Activated T-helper 1 cell treated with anti-CD3 and anti-CD28 coated beads, Interleukin-12 subunit alpha, Interleukin-12 subunit beta, Interleukin-2, Interleukin-4 antibody, amounts not matched to agents 30 ng/mL and 10 ng/mL and 1 ng/mL, durations not matched to agents 14 hours and 24 hours and 36 hours (primary cell): ENCODE measurements at regions not wholly inside any gene's neighbourhood (a gene's known extent, or its start where the extent isn't known, plus 50 kb on each side); places are given as distances from the start of the nearest gene placed in this dataset.

ENCODE experiments used
- DNase-seq: peaks from one replicate; pipeline ENCODE4 v3.0.0; 2021; ENCODE audit warnings: low spot score
- H3K27ac Mint-ChIP-seq: one replicate; pipeline ENCODE4 v1.8.0; 2021; ENCODE audit warnings: mild to moderate bottlenecking, mixed read lengths
- H3K27me3 Mint-ChIP-seq: one replicate; pipeline ENCODE4 v1.8.0; 2022; ENCODE audit warnings: mild to moderate bottlenecking, moderate library complexity, mixed read lengths; ENCODE audit not compliant: insufficient read depth
- H3K36me3 Mint-ChIP-seq: one replicate; pipeline ENCODE4 v1.8.0; 2021; ENCODE audit warnings: low read depth, mixed read lengths
- H3K4me1 Mint-ChIP-seq: one replicate; pipeline ENCODE4 v1.8.0; 2021; ENCODE audit warnings: low read depth, mixed read lengths
- H3K4me3 Mint-ChIP-seq: one replicate; pipeline ENCODE4 v1.8.0; 2021; ENCODE audit warnings: mild to moderate bottlenecking, moderate library complexity, mixed read lengths
- H3K9me3 Mint-ChIP-seq: one replicate; pipeline ENCODE4 v1.8.0; 2021; ENCODE audit warnings: mixed read lengths
- intact Hi-C: fragments of 100-400 bp; cut with micrococcal nuclease; formaldehyde crosslinking; loops from one replicate; pipeline ENCODE4 v1.15.1; 2024

DNA sequence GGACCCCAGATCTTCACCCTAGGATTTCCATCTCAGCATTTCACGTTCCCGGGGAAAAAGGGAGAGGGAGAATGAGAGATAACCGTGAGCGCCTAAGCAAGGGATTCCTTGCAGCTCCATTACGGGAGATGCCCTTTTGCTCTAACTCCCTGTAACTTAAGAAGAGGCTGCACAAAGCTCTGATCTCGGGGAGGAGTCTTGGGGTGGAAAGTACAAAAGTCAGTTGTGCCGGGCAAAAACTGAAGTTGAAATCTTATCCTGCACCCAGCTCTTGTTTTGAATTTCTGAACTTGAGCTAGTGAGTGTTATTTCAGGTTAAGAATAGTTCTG, 256.4 kb upstream of the SOX21 start:
- intact Hi-C loops = no loop called here
- Mint-ChIP-seq H3K4me3 (no peak overlapping the region), H3K27me3 (peaks cover 39% of the 10 kb centered on the region), H3K9me3 (no peaks in the 10 kb centered on the region), H3K27ac (no peak overlapping the region), H3K4me1 (peaks cover 7% of the 10 kb centered on the region), H3K36me3 (no peaks in the 10 kb centered on the region)
- no peak for DNase-seq

DNA sequence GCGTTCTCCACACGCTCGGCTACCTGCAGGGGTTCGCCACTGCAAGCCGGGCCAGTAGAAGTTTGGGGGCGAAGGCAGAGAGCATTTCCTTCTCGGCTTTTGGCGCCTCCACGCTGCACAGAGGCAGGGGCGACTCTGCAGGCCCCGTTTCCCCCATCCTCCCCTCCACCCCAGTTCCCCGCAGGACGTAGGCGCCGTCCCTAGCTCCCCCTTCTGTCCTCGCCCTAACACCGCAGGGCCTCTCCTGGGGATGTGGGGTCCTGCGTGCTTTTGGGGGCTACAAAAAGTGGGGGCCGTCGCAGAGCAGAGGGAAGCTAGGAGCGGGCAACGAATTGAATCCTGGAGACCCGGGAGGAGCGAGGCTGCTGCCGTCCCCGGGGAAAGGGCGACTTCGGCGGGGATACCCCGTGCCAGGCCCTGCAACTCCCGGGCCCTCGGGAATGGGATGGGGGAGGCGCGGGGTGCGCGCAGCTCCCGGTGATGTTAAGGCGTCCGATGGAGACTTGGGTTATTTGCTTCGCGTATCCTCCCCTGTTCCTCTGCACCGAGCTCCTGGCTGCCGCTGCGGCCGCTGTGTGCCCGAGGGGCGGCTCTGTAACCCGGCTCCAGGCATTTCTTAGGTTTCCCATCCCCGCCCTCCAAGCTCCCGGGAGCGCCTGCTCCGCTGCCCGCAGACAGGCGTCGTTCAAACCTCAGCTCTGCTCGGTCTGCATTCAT, 255.9 kb upstream of the SOX21 start:
- Mint-ChIP-seq H3K27me3 (peaks cover 39% of the 10 kb centered on the region), H3K9me3 (no peaks in the 10 kb centered on the region), H3K36me3 (no peaks in the 10 kb centered on the region), H3K4me1 (peaks cover 7% of the 10 kb centered on the region), H3K4me3 (no peak overlapping the region), H3K27ac (no peak overlapping the region)
- intact Hi-C loops = no loop called here
- DNase-seq = no peak

GRCh38 chr13:94967183-94968039, 255.1 kb upstream of the SOX21 start:
- no peak for DNase-seq
- Mint-ChIP-seq H3K9me3 (no peaks in the 10 kb centered on the region), H3K27me3 (peaks cover 46% of the 10 kb centered on the region), H3K4me1 (peaks cover 7% of the 10 kb centered on the region), H3K4me3 (no peak overlapping the region), H3K36me3 (no peaks in the 10 kb centered on the region), H3K27ac (no peak overlapping the region)
- intact Hi-C loops = loop anchor here (2.0 kb wide), 1 partner anchor 259 kb away; no protein-coding TSS in a partner anchor

- no peak overlapping the region for H3K27ac Mint-ChIP-seq
- intact Hi-C loops = loop anchor here (2.0 kb wide), 1 partner anchor 258 kb away; no protein-coding TSS in a partner anchor
- H3K36me3 Mint-ChIP-seq = no peaks in the 10 kb centered on the region
- no peak overlapping the region for H3K4me3 Mint-ChIP-seq
- no peak for DNase-seq
- H3K9me3 Mint-ChIP-seq = no peaks in the 10 kb centered on the region
- peaks cover 50% of the 10 kb centered on the region for H3K27me3 Mint-ChIP-seq
- H3K4me1 Mint-ChIP-seq = peaks cover 7% of the 10 kb centered on the region
Measured at GRCh38 chr13:94966422-94966955, 254.1 kb upstream of the SOX21 start.

DNA sequence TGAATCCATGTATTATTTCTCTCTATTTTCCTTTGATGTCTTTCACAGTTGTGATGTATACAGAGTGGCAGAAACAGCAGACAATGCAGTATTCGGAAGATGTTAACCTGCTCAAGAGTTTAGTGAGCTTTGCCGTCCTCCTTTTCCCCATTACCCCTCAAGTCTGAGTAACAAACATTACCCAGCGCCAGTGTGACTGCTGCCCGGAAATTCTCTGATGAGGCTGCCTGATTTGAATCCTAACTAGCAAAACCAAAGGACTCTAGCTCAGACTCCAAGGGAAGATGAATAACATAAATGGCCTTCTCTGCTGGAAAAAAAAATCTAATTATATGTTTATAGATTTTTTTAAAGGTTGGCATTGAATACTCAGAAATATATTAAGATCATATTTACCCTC, 247.3 kb upstream of the SOX21 start:
- peaks cover 26% of the 10 kb centered on the region for H3K27me3 Mint-ChIP-seq
- no peak overlapping the region for H3K27ac Mint-ChIP-seq
- H3K4me1 Mint-ChIP-seq = no peaks in the 10 kb centered on the region
- no peak overlapping the region for H3K4me3 Mint-ChIP-seq
- no peak for DNase-seq
- no peaks in the 10 kb centered on the region for H3K36me3 Mint-ChIP-seq
- no peaks in the 10 kb centered on the region for H3K9me3 Mint-ChIP-seq
- intact Hi-C loops = loop anchor here (5.0 kb wide), 1 partner anchor 443 kb away; no protein-coding TSS in a partner anchor

- Mint-ChIP-seq H3K9me3 (no peaks in the 10 kb centered on the region), H3K27ac (no peak overlapping the region), H3K4me3 (no peak overlapping the region), H3K27me3 (peaks cover 11% of the 10 kb centered on the region), H3K4me1 (no peaks in the 10 kb centered on the region), H3K36me3 (no peaks in the 10 kb centered on the region)
- DNase-seq = no peak
- intact Hi-C loops = no loop called here
Measured at GRCh38 chr13:94956417-94957110, 244.2 kb upstream of the SOX21 start.

GRCh38 chr13:94952787-94953186, 240.4 kb upstream of the SOX21 start:
- Mint-ChIP-seq H3K36me3 (no peaks in the 10 kb centered on the region), H3K4me3 (no peak overlapping the region), H3K27ac (no peak overlapping the region), H3K27me3 (no peaks in the 10 kb centered on the region), H3K4me1 (no peaks in the 10 kb centered on the region), H3K9me3 (no peaks in the 10 kb centered on the region)
- no peak for DNase-seq
- intact Hi-C loops = no loop called here

DNA sequence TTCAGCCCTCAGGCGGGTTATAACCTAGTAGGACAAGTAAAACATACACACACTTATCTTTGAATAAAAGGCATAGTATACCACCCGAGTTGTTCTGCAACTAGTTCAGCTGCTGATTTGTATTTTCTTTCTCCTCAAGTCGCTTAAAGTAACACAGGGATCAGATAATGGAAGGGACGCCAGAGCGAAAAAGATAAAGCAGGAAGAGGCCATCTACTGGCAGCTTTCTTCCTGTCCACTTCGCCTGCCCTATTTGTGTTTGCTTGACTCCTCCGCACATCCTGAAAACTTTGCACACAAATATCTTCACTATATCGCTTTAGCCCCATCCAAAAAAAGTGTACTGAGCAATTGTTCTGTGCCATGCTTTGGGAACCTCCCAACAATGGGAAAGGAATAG, 238.0 kb upstream of the SOX21 start:
- no peak for DNase-seq
- no peak overlapping the region for H3K4me3 Mint-ChIP-seq
- no peaks in the 10 kb centered on the region for H3K4me1 Mint-ChIP-seq
- intact Hi-C loops = no loop called here
- H3K27me3 Mint-ChIP-seq = peaks cover 2% of the 10 kb centered on the region
- H3K9me3 Mint-ChIP-seq = no peaks in the 10 kb centered on the region
- H3K36me3 Mint-ChIP-seq = no peaks in the 10 kb centered on the region
- H3K27ac Mint-ChIP-seq = no peak overlapping the region

DNA sequence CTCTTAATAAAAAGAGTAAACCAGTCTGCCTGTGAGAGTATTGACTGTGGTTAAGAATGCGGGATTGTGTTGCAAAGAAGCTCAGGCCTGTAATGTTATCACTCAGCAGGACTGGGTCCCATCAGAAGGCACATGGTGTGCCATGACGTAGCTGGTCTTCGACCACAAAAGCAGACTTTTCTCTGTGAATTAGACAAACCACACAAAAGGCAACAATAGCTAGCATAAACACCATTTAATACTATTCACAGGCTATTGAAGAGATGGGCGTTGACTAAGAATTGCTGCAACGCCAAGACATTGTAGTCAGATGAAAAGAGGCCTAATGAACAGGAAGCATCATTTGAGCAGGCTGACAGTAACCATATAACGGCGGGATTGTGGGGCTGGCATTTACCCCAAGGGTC, 235.6 kb upstream of the SOX21 start:
- Mint-ChIP-seq H3K36me3 (no peaks in the 10 kb centered on the region), H3K27ac (no peak overlapping the region), H3K27me3 (peaks cover 2% of the 10 kb centered on the region), H3K4me1 (no peaks in the 10 kb centered on the region), H3K9me3 (no peaks in the 10 kb centered on the region), H3K4me3 (no peak overlapping the region)
- intact Hi-C loops = no loop called here
- no peak for DNase-seq

- intact Hi-C loops = no loop called here
- Mint-ChIP-seq H3K4me1 (no peaks in the 10 kb centered on the region), H3K27ac (no peak overlapping the region), H3K9me3 (no peaks in the 10 kb centered on the region), H3K27me3 (peaks cover 2% of the 10 kb centered on the region), H3K36me3 (no peaks in the 10 kb centered on the region), H3K4me3 (no peak overlapping the region)
- no peak for DNase-seq
Measured at GRCh38 chr13:94947392-94947791, 235.0 kb upstream of the SOX21 start.

- intact Hi-C loops = no loop called here
- Mint-ChIP-seq H3K27ac (no peak overlapping the region), H3K27me3 (peaks cover 2% of the 10 kb centered on the region), H3K4me1 (no peaks in the 10 kb centered on the region), H3K4me3 (no peak overlapping the region), H3K9me3 (peaks cover 3% of the 10 kb centered on the region), H3K36me3 (no peaks in the 10 kb centered on the region)
- no peak for DNase-seq
Measured at GRCh38 chr13:94946039-94946438, 233.7 kb upstream of the SOX21 start.

DNA sequence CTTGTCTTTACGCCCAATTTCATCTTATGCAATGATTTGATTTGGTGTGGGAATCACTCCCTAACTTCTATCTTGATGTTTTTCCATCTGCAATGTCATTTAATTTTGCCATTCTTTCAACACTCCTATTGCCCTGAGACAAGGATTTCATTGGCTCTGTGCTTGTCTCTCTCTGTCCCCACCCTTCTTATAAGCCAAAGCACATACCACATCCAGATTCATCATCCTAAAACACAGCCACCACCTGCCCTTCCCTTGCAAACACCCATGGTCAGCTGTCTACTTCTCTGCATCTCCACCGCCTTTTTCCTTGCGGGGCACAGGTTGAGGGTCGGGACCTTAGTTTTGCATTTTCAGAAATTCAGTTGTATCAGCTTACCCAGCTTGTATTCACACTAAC, 225.8 kb upstream of the SOX21 start:
- no peak for DNase-seq
- intact Hi-C loops = no loop called here
- H3K27ac Mint-ChIP-seq = no peak overlapping the region
- no peaks in the 10 kb centered on the region for H3K4me1 Mint-ChIP-seq
- H3K36me3 Mint-ChIP-seq = no peaks in the 10 kb centered on the region
- H3K9me3 Mint-ChIP-seq = peaks cover 3% of the 10 kb centered on the region
- peaks cover 3% of the 10 kb centered on the region for H3K27me3 Mint-ChIP-seq
- no peak overlapping the region for H3K4me3 Mint-ChIP-seq

- H3K9me3 Mint-ChIP-seq = no peaks in the 10 kb centered on the region
- H3K4me1 Mint-ChIP-seq = no peaks in the 10 kb centered on the region
- no peak overlapping the region for H3K4me3 Mint-ChIP-seq
- no peak overlapping the region for H3K27ac Mint-ChIP-seq
- H3K27me3 Mint-ChIP-seq = peaks cover 3% of the 10 kb centered on the region
- no peaks in the 10 kb centered on the region for H3K36me3 Mint-ChIP-seq
- intact Hi-C loops = no loop called here
- DNase-seq = no peak
Measured at GRCh38 chr13:94936633-94937032, 224.3 kb upstream of the SOX21 start.
